Psoas muscle (tissue), 7 donors: ENCODE measurements at regions not wholly inside any gene's neighbourhood (a gene's known extent, or its start where the extent isn't known, plus 50 kb on each side); places are given as distances from the start of the nearest gene placed in this dataset.

Experiments used
- ATAC-seq, 4 donors: fragments of 200-7000 bp; cut with Tn5 transposase; one replicate each; pipeline ENCODE4 v1.9.1; 2020; ENCODE audit warnings: moderate library complexity in 3 of 4, mild to moderate bottlenecking in 2 of 4
- DNase-seq, 2 donors: peaks; one replicate each; pipeline ENCODE4 v3.0.0-alpha.2; 2020
- H3K27ac ChIP-seq: fragments of 200-600 bp; one replicate; pipeline ENCODE4 v1.8.0; 2022
- H3K27me3 ChIP-seq, 3 donors: fragments of 200-600 bp in 1 of 3; one replicate each; pipeline versions ENCODE4 v1.6.1 to v1.8.0; 2013 to 2022; ENCODE audit warnings: low read length in 2 of 3, mild to moderate bottlenecking in 2 of 3, moderate library complexity in 1 of 3; ENCODE audit not compliant: insufficient read depth in 3 of 3
- H3K36me3 ChIP-seq, 2 donors: fragments of 200-600 bp in 1 of 2; one replicate each; pipeline versions ENCODE4 v1.6.1 to v1.8.0; 2013 to 2022; ENCODE audit warnings: low read depth in 1 of 2, mild to moderate bottlenecking in 1 of 2, moderate library complexity in 1 of 2; ENCODE audit not compliant: insufficient read depth in 1 of 2
- H3K4me1 ChIP-seq: fragments of 200-600 bp; one replicate; pipeline ENCODE4 v1.8.0; 2022
- H3K4me3 ChIP-seq: fragments of 200-600 bp; one replicate; pipeline ENCODE4 v1.8.0; 2022; ENCODE audit warnings: mild to moderate bottlenecking
- H3K9me3 ChIP-seq: fragments of 200-600 bp; one replicate; pipeline ENCODE4 v1.8.0; 2022
- whole genome bisulfite sequencing, 3 donors: extraction: QIAGEN DNeasy Blood & Tissue Kit; methylation state at CpG; one replicate each; pipeline versions ENCODE4 v1.1.6 to v1.1.7; 2013; 5-methylcytosine and 5-hydroxymethylcytosine counted together
- intact Hi-C, 2 donors: fragments of 100-400 bp; cut with DNase I; formaldehyde crosslinking; loops; one replicate each; pipeline versions ENCODE4 v1.11.0 to v1.14.2; 2022
- TF ChIP-seq, protein P1 (sequence below): fragments of 200-600 bp; IDR thresholded peaks from one replicate; pipeline ENCODE4 v1.8.0; 2022; ENCODE audit warnings: antibody characterized with exemption
- donor health status: healthy with polysubstance abuse.
- donor health status: DM: no; HTN: no; CAD: no; lungs with moderate emphysema.
- donor health status: Bipolar disorder and iron deficiency.
- donor health status: healthy.
- donor health status: DM: yes; HTN: yes; CAD: no.
- donor health status: DM: no; HTN: no; CAD: no.
- donor health status: DM: yes; HTN: yes; CAD: no.

- DNase-seq: no peak
- TF ChIP-seq, protein P1, sequence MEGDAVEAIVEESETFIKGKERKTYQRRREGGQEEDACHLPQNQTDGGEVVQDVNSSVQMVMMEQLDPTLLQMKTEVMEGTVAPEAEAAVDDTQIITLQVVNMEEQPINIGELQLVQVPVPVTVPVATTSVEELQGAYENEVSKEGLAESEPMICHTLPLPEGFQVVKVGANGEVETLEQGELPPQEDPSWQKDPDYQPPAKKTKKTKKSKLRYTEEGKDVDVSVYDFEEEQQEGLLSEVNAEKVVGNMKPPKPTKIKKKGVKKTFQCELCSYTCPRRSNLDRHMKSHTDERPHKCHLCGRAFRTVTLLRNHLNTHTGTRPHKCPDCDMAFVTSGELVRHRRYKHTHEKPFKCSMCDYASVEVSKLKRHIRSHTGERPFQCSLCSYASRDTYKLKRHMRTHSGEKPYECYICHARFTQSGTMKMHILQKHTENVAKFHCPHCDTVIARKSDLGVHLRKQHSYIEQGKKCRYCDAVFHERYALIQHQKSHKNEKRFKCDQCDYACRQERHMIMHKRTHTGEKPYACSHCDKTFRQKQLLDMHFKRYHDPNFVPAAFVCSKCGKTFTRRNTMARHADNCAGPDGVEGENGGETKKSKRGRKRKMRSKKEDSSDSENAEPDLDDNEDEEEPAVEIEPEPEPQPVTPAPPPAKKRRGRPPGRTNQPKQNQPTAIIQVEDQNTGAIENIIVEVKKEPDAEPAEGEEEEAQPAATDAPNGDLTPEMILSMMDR: no peak
Measured at GRCh38 chr17:27218719-27219488, 75.0 kb upstream of the WSB1 start.

GRCh38 chr17:27222515-27222914, 71.4 kb upstream of the WSB1 start:
- 71 to 84% (median 83%) methylated on average over 1 of the region's 1 CpG for WGBS, 3 donors
- Histone ChIP-seq H3K4me1 (no peaks in the 10 kb centered on the region), H3K27ac (no peak overlapping the region), H3K36me3 (no peaks in the 10 kb centered on the region), H3K4me3 (no peak overlapping the region), H3K27me3 (no peaks in the 10 kb centered on the region), H3K9me3 (peaks cover 7% of the 10 kb centered on the region)
- intact Hi-C loops: no loop called here
- ATAC-seq: no peak
- TF ChIP-seq, protein P1: no peak
- no peak for DNase-seq

More at GRCh38 chr17:27218719-27219488, 75.0 kb upstream of the WSB1 start:
- H3K27ac ChIP-seq: no peak overlapping the region
- H3K4me1 ChIP-seq: no peaks in the 10 kb centered on the region
- no peaks in the 10 kb centered on the region for H3K9me3 ChIP-seq
- WGBS, 3 donors: 86 to 91% (median 89%) methylated on average over 6 of the region's 6 CpGs
- ATAC-seq: no peak
- peaks cover 0 to under 1% (median 0%) of the 10 kb centered on the region in 3 donors for H3K27me3 ChIP-seq
- H3K36me3 ChIP-seq: no peaks in the 10 kb centered on the region
- intact Hi-C loops: no loop called here
- no peak overlapping the region for H3K4me3 ChIP-seq

DNA sequence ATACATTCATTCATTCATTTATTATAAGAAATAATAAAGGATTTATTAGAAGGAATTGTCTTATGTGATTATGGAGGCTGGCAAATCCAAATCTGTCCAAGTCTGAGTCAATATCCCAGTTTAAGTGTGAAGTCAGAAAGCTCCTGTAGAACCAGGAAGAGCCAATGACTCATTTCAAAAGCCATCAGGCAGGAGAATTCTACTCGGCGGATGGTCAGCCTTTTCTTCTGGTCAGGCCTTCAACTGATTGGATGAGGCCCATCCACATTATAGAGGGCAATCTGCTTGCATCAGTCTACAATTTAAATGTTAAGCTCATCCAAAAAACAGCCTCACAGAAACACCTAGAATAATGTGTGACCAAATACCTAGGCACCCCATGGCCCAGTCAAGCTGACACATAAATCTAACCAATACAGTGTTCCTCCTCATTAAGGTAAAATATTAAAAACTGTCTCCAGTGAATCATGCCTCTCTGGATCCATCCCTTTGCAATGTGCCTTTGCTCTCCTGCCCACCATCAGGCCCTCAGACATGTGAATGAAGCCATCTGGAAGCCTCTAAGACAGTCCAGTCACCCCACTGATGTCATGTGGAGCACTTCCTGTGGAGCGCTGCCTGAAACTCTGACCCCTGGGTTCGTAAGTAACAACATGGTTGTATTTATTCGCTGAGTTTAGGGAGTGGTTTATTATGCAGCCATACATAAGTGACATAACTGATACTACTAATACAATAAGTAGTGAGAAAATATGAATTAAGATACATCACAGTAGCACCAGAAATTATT, 69.2 kb upstream of the WSB1 start:
- no peak overlapping the region for H3K4me3 ChIP-seq
- no peak for ATAC-seq
- no peaks in the 10 kb centered on the region for H3K4me1 ChIP-seq
- no peaks in the 10 kb centered on the region for H3K27me3 ChIP-seq
- H3K36me3 ChIP-seq: no peaks in the 10 kb centered on the region
- DNase-seq: no peak
- H3K27ac ChIP-seq: no peak overlapping the region
- peaks cover 7% of the 10 kb centered on the region for H3K9me3 ChIP-seq
- 76 to 80% (median 79%) methylated on average over 5 of the region's 5 CpGs for whole genome bisulfite sequencing, 3 donors
- TF ChIP-seq, protein P1: no peak
- intact Hi-C loops: no loop called here

DNA sequence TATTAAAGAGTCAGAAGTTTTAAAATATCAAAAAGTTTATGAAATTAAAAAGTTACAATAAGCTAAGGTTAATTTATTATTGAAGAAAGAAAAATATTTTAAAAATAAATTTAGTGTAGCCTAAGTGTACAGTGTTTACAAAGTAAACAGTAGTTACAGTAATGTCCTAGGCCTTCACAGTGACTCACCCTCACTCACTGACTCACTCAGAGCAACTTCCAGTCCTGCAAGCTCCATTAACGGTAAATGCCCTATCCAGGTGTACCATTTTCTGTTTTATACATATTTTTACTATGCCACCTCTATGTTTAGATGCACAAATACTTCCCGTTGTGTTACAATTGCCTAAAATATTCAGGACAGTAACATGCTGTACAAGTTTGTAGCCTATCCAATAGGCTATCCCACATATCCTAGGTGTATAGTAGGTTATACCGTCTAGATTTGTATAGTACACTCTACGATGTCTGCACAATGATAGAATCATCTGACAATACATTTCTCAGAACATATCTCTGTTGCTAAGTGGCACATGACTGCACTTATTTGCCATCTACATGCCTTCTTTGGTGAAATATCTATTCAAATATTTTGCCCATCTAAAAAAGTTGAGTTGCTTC, 67.2 kb upstream of the WSB1 start:
- no peak for ATAC-seq
- no peaks in the 10 kb centered on the region for H3K27me3 ChIP-seq
- no peaks in the 10 kb centered on the region for H3K4me1 ChIP-seq
- H3K36me3 ChIP-seq: no peaks in the 10 kb centered on the region
- DNase-seq: no peak
- intact Hi-C loops: no loop called here
- WGBS, 3 donors: 79 to 87% (median 82%) methylated on average over 4 of the region's 4 CpGs
- no peak overlapping the region for H3K27ac ChIP-seq
- peaks cover 7% of the 10 kb centered on the region for H3K9me3 ChIP-seq
- H3K4me3 ChIP-seq: no peak overlapping the region
- TF ChIP-seq, protein P1: no peak
